ENCODE measurements at regions not wholly inside any gene's neighbourhood (a gene's known extent, or its start where the extent isn't known, plus 50 kb on each side); places are given as distances from the start of the nearest gene placed in this dataset.

- no peak for DNase-seq
- in situ Hi-C loops (cut with MboI; ENCODE audit: low pct_unique_long_range_greater_than_20kb, low sequenced_read_pairs), result no loop called here
Measured at GRCh38 chr5:174229068-174229467, 183.6 kb downstream of the NSG2 start.

GRCh38 chr5:174229514-174230370 is 184.2 kb downstream of the NSG2 start:
- in situ Hi-C loops (cut with MboI; ENCODE audit: low pct_unique_long_range_greater_than_20kb, low sequenced_read_pairs), result no loop called here
- no peak for DNase-seq

- no peak for DNase-seq
- in situ Hi-C loops (cut with MboI; ENCODE audit: low pct_unique_long_range_greater_than_20kb, low sequenced_read_pairs), result no loop called here
Measured at GRCh38 chr5:174231956-174232487, 186.5 kb downstream of the NSG2 start.

GRCh38 chr5:174234388-174234787 is 188.9 kb downstream of the NSG2 start:
- in situ Hi-C loops (cut with MboI; ENCODE audit: low pct_unique_long_range_greater_than_20kb, low sequenced_read_pairs), result no loop called here
- DNase-seq, result no peak

- in situ Hi-C loops (cut with MboI; ENCODE audit: low pct_unique_long_range_greater_than_20kb, low sequenced_read_pairs), result no loop called here
- no peak for DNase-seq
Measured at GRCh38 chr5:174235221-174236011, 189.9 kb downstream of the NSG2 start.

- DNase-seq, result no peak
- in situ Hi-C loops (cut with MboI; ENCODE audit: low pct_unique_long_range_greater_than_20kb, low sequenced_read_pairs), result no loop called here
Measured at GRCh38 chr5:174236070-174236469, 190.6 kb downstream of the NSG2 start.

GRCh38 chr5:174239718-174240117 is 194.2 kb downstream of the NSG2 start:
- DNase-seq, result no peak
- in situ Hi-C loops (cut with MboI; ENCODE audit: low pct_unique_long_range_greater_than_20kb, low sequenced_read_pairs), result no loop called here

- in situ Hi-C loops (cut with MboI; ENCODE audit: low pct_unique_long_range_greater_than_20kb, low sequenced_read_pairs), result no loop called here
- DNase-seq, result no peak
Measured at GRCh38 chr5:174242573-174242972, 197.1 kb downstream of the NSG2 start.

GRCh38 chr5:174243904-174244303 is 198.4 kb downstream of the NSG2 start:
- in situ Hi-C loops (cut with MboI; ENCODE audit: low pct_unique_long_range_greater_than_20kb, low sequenced_read_pairs), result no loop called here

GRCh38 chr5:174245516-174246075 is 200.1 kb downstream of the NSG2 start:
- DNase-seq, result no peak
- in situ Hi-C loops (cut with MboI; ENCODE audit: low pct_unique_long_range_greater_than_20kb, low sequenced_read_pairs), result no loop called here

More at GRCh38 chr5:174243904-174244303, 198.4 kb downstream of the NSG2 start:
- no peak for DNase-seq

- no peak for DNase-seq
- in situ Hi-C loops (cut with MboI; ENCODE audit: low pct_unique_long_range_greater_than_20kb, low sequenced_read_pairs), result no loop called here
Measured at GRCh38 chr5:174246743-174247142, 201.2 kb downstream of the NSG2 start.

GRCh38 chr5:174247301-174247700 is 201.8 kb downstream of the NSG2 start:
- DNase-seq, result no peak
- in situ Hi-C loops (cut with MboI; ENCODE audit: low pct_unique_long_range_greater_than_20kb, low sequenced_read_pairs), result no loop called here

- no peak for DNase-seq
- in situ Hi-C loops (cut with MboI; ENCODE audit: low pct_unique_long_range_greater_than_20kb, low sequenced_read_pairs), result no loop called here
Measured at GRCh38 chr5:174251305-174252000, 205.9 kb downstream of the NSG2 start.

GRCh38 chr5:174252121-174252520 is 206.6 kb downstream of the NSG2 start:
- in situ Hi-C loops (cut with MboI; ENCODE audit: low pct_unique_long_range_greater_than_20kb, low sequenced_read_pairs), result no loop called here
- no peak for DNase-seq

GRCh38 chr5:174259696-174260420 is 214.4 kb downstream of the NSG2 start:
- DNase-seq, result no peak
- in situ Hi-C loops (cut with MboI; ENCODE audit: low pct_unique_long_range_greater_than_20kb, low sequenced_read_pairs), result no loop called here

- no peak for DNase-seq
- in situ Hi-C loops (cut with MboI; ENCODE audit: low pct_unique_long_range_greater_than_20kb, low sequenced_read_pairs), result no loop called here
Measured at GRCh38 chr5:174271316-174271715, 225.8 kb downstream of the NSG2 start.

- in situ Hi-C loops (cut with MboI; ENCODE audit: low pct_unique_long_range_greater_than_20kb, low sequenced_read_pairs), result no loop called here
- no peak for DNase-seq
Measured at GRCh38 chr5:174272671-174273070, 227.2 kb downstream of the NSG2 start.

GRCh38 chr5:174273325-174273724 is 227.8 kb downstream of the NSG2 start:
- in situ Hi-C loops (cut with MboI; ENCODE audit: low pct_unique_long_range_greater_than_20kb, low sequenced_read_pairs), result no loop called here
- DNase-seq, result no peak

- in situ Hi-C loops (cut with MboI; ENCODE audit: low pct_unique_long_range_greater_than_20kb, low sequenced_read_pairs), result no loop called here
- no peak for DNase-seq
Measured at GRCh38 chr5:174275959-174276358, 230.5 kb downstream of the NSG2 start.

All from KBM-7 (cell line).